GM10248 (cell line): ENCODE measurements at regions not wholly inside any gene's neighbourhood (a gene's known extent, or its start where the extent isn't known, plus 50 kb on each side); places are given as distances from the start of the nearest gene placed in this dataset.

Source experiments
- CTCF ChIA-PET: fragments of 300-600 bp; sonication (Branson Sonifier 250); formaldehyde crosslinking; extraction: SDS; loops from one replicate; lab custom pipeline; 2021; ENCODE audit warnings: antibody characterized with exemption; lab: Yijun Ruan, JAX
- POLR2A ChIA-PET: fragments of 350-650 bp; sonication (Branson Sonifier 250); formaldehyde crosslinking; extraction: SDS; loops from one replicate; lab custom pipeline; 2020; ENCODE audit warnings: antibody characterized with exemption; lab: Yijun Ruan, JAX
- DNase-seq: peaks from one replicate; pipeline ENCODE4 v3.0.0; 2012; ENCODE audit errors: extremely low spot score
- CTCF ChIP-seq: IDR thresholded peaks from 2 replicates; pipeline ENCODE4 v1.5.1; 2012; ENCODE audit warnings: mild to moderate bottlenecking, low read depth; ENCODE audit errors: extremely low read depth, missing control alignments, control extremely low read depth

GRCh38 chrX:38927592-38927991 lies 126.3 kb downstream of the MID1IP1 start:
- no peak for DNase-seq
- POLR2A ChIA-PET: no interaction called here
- TF ChIP-seq CTCF: no peak
- CTCF ChIA-PET: no interaction called here

- DNase-seq: no peak
These were observed 128.7 kb downstream of the MID1IP1 start for GRCh38 chrX:38929966-38930421.

GRCh38 chrX:38930474-38930873 lies 129.2 kb downstream of the MID1IP1 start:
- no peak for TF ChIP-seq CTCF
- POLR2A ChIA-PET: interaction anchor here (0.7 kb wide), 1 partner anchor 32 kb away, joined by 4 read pairs; no protein-coding TSS in a partner anchor
- CTCF ChIA-PET: no interaction called here
- no peak for DNase-seq

More at GRCh38 chrX:38929966-38930421, 128.7 kb downstream of the MID1IP1 start:
- ChIA-PET CTCF (no interaction called here), POLR2A (no interaction called here)
- TF ChIP-seq CTCF: no peak

GRCh38 chrX:38935561-38935960 lies 134.3 kb downstream of the MID1IP1 start:
- CTCF ChIA-PET: no interaction called here
- no peak for DNase-seq
- POLR2A ChIA-PET: no interaction called here
- TF ChIP-seq CTCF: no peak

- no peak for DNase-seq
These were observed 136.1 kb downstream of the MID1IP1 start for GRCh38 chrX:38937400-38937799.

GRCh38 chrX:38937926-38938325 lies 136.7 kb downstream of the MID1IP1 start:
- POLR2A ChIA-PET: no interaction called here
- CTCF ChIA-PET: no interaction called here
- TF ChIP-seq CTCF: no peak

More at GRCh38 chrX:38937400-38937799, 136.1 kb downstream of the MID1IP1 start:
- TF ChIP-seq CTCF: no peak
- CTCF ChIA-PET: no interaction called here
- POLR2A ChIA-PET: no interaction called here

More at GRCh38 chrX:38937926-38938325, 136.7 kb downstream of the MID1IP1 start:
- no peak for DNase-seq
